HepG2 (cell line): ENCODE measurements at regions not wholly inside any gene's neighbourhood (a gene's known extent, or its start where the extent isn't known, plus 50 kb on each side); places are given as distances from the start of the nearest gene placed in this dataset.

Source experiments
- ATAC-seq: fragments of 200-7000 bp; cut with Tn5 transposase; 3 replicates; pipeline ENCODE4 v1.9.1; 2020; ENCODE audit warnings: mild to moderate bottlenecking, moderate library complexity
- BruUV-seq: library from RNA; stranded (reverse); fragments of 400-500 nt; replicated peaks from 2 replicates; lab custom pipeline; 2021; lab: Mats Ljungman, UMichigan
- CTCF ChIA-PET: fragments of 300-600 bp; formaldehyde crosslinking; extraction: SDS; loops from one replicate; lab custom pipeline; 2021; ENCODE audit warnings: low total read pairs, inconsistent platforms, low intra/inter-chr PET ratio; lab: Yijun Ruan, JAX
- POLR2A ChIA-PET: fragments of 350-600 bp; sonication (Branson Sonifier 250); formaldehyde crosslinking; loops from one replicate; lab custom pipeline; 2020; ENCODE audit warnings: antibody characterized with exemption, inconsistent platforms; lab: Yijun Ruan, JAX
- DNase-seq: peaks from one replicate; pipeline ENCODE4 v3.0.0-alpha.2; 2015; ENCODE audit warnings: low spot score
- FAIRE-seq: peaks from 3 replicates; lab custom pipeline; 2011; peaks lifted over from hg19 to GRCh38; lab: Jason Lieb, UNC
- H2AFZ ChIP-seq: one replicate; pipeline ENCODE4 v1.6.1; 2011; ENCODE audit warnings: low read length, inconsistent platforms
- H3K27ac ChIP-seq: fragments of 300-600 bp; 3 replicates; pipeline ENCODE4 v1.8.0; 2011; ENCODE audit warnings: mixed run types, mild to moderate bottlenecking, mixed read lengths, low read length, inconsistent platforms; ENCODE audit not compliant: insufficient read depth; ENCODE audit errors: extremely low read length
- H3K27me3 ChIP-seq, 2 experiments: fragments of 200-600 bp in 1 of 2; 2 replicates in 1 of 2; 3 replicates in 1 of 2; pipeline versions ENCODE4 v1.6.0 to v1.8.0; 2011; ENCODE audit warnings: low read length in 2 of 2, mild to moderate bottlenecking in 2 of 2, moderate library complexity in 2 of 2, inconsistent platforms in 1 of 2; ENCODE audit not compliant: insufficient read depth in 2 of 2, control insufficient read depth in 1 of 2
- H3K36me3 ChIP-seq, 2 experiments: fragments of 200-600 bp in 1 of 2; replicated peaks in 1 of 2; 2 replicates in 1 of 2; 3 replicates in 1 of 2; pipeline versions ENCODE4 v1.5.1 to v1.8.0; 2011; ENCODE audit warnings: low read length in 2 of 2, inconsistent platforms in 1 of 2; ENCODE audit not compliant: insufficient read depth in 2 of 2, control insufficient read depth in 1 of 2
- H3K4me1 ChIP-seq: 2 replicates; pipeline ENCODE4 v1.5.1; 2012; ENCODE audit warnings: low read length, inconsistent platforms; ENCODE audit not compliant: insufficient read depth
- H3K4me2 ChIP-seq: 2 replicates; pipeline ENCODE4 v1.6.0; 2011; ENCODE audit warnings: low read depth, low read length, inconsistent platforms
- H3K4me3 ChIP-seq, 3 experiments: fragments of 200-600 bp in 1 of 3; sonication (generic), shearing (Covaris generic) in 1 of 3; replicated peaks in 1 of 3; 2 replicates each; pipeline ENCODE4 v1.5.1; 2011 to 2016; ENCODE audit warnings: low read length in 3 of 3, inconsistent platforms in 2 of 3, low read depth in 2 of 3, mild to moderate bottlenecking in 2 of 3, control low read depth in 1 of 3, mixed read lengths in 1 of 3; ENCODE audit not compliant: insufficient read depth in 1 of 3
- H3K79me2 ChIP-seq: one replicate; pipeline ENCODE4 v1.6.1; 2011; ENCODE audit warnings: low read length, inconsistent platforms; ENCODE audit not compliant: insufficient read depth
- H3K9ac ChIP-seq: 2 replicates; pipeline ENCODE4 v1.6.0; 2011; ENCODE audit warnings: mild to moderate bottlenecking, low read depth, low read length, inconsistent platforms; ENCODE audit not compliant: insufficient read depth
- H3K9me3 ChIP-seq: 2 replicates; pipeline ENCODE4 v1.5.1; 2012; ENCODE audit warnings: mild to moderate bottlenecking, low read length
- H4K20me1 ChIP-seq: 2 replicates; pipeline ENCODE4 v1.6.0; 2011; ENCODE audit warnings: inconsistent platforms, mild to moderate bottlenecking, low read length, moderate library complexity; ENCODE audit not compliant: insufficient read depth
- PHF20 ChIP-seq: sonication (generic); formaldehyde crosslinking; IDR thresholded peaks from 2 replicates; pipeline ENCODE4 v1.5.0; 2020; ENCODE audit warnings: mild to moderate bottlenecking, missing genetic modification reagents
- RARG ChIP-seq: sonication (generic); formaldehyde crosslinking; IDR thresholded peaks from 2 replicates; pipeline ENCODE4 v1.4.0; 2020; ENCODE audit warnings: low read depth, mild to moderate bottlenecking, missing genetic modification reagents
- TCF12 ChIP-seq, 2 experiments: fragments of 450-650 bp in 1 of 2; sonication (generic) in 1 of 2; formaldehyde crosslinking in 1 of 2; IDR thresholded peaks; 2 replicates each; pipeline versions ENCODE4 v1.6.1 to v1.8.0; 2017 to 2022; ENCODE audit warnings: antibody characterized with exemption in 1 of 2, mild to moderate bottlenecking in 1 of 2, missing genetic modification reagents in 1 of 2, moderate library complexity in 1 of 2
- ZBTB44 ChIP-seq: sonication (generic); formaldehyde crosslinking; IDR thresholded peaks from 2 replicates; pipeline ENCODE4 v1.4.0; 2020; ENCODE audit warnings: missing genetic modification reagents
- ZNF136 ChIP-seq: sonication (generic); formaldehyde crosslinking; IDR thresholded peaks from 2 replicates; pipeline ENCODE4 v1.8.1; 2022; ENCODE audit warnings: low read depth, mild to moderate bottlenecking, moderate library complexity, missing genetic modification reagents
- ZNF292 ChIP-seq: sonication (generic); formaldehyde crosslinking; IDR thresholded peaks from 2 replicates; pipeline ENCODE4 v1.8.1; 2022; ENCODE audit warnings: mild to moderate bottlenecking, low read depth, missing genetic modification reagents, borderline replicate concordance
- ZNF383 ChIP-seq: sonication (generic); formaldehyde crosslinking; IDR thresholded peaks from 2 replicates; pipeline ENCODE4 v1.4.0; 2020; ENCODE audit warnings: missing genetic modification reagents, mild to moderate bottlenecking, borderline replicate concordance
- ZNF501 ChIP-seq: sonication (generic); formaldehyde crosslinking; IDR thresholded peaks from 2 replicates; pipeline ENCODE4 v1.5.1; 2020; ENCODE audit warnings: mild to moderate bottlenecking, moderate library complexity, missing genetic modification reagents
- ZNF563 ChIP-seq: sonication (generic); formaldehyde crosslinking; IDR thresholded peaks from 2 replicates; pipeline ENCODE4 v1.8.0; 2022; ENCODE audit warnings: mild to moderate bottlenecking, moderate library complexity, missing genetic modification reagents
- ZNF761 ChIP-seq: sonication (generic); formaldehyde crosslinking; conservative IDR thresholded peaks from 2 replicates; pipeline ENCODE4 v1.4.0; 2020; ENCODE audit warnings: mild to moderate bottlenecking, missing genetic modification reagents
- in situ Hi-C: cut with HindIII; loops from 2 replicates; pipeline ENCODE4 v1.10.0; 2017; ENCODE audit warnings: low pct_unique_long_range_greater_than_20kb; ENCODE audit not compliant: extremely low pct_ligation_motif_present
- intact Hi-C: fragments of 100-400 bp; cut with micrococcal nuclease; formaldehyde crosslinking; loops from one replicate; pipeline ENCODE4 v1.10.0; 2022; ENCODE audit not compliant: unreplicated experiment

- no peak for DNase-seq
- Histone ChIP-seq H2AFZ (no peak overlapping the region), H3K4me2 (no peak overlapping the region), H3K27ac (no peak overlapping the region), H3K9ac (no peak overlapping the region), H3K9me3 (peaks cover 5% of the 10 kb centered on the region; the same call in 1 of the 2 replicates), H3K79me2 (no peaks in the 10 kb centered on the region), H3K27me3 (0 out of 5 replicates have a peak, but pooled peaks cover 0 to 3% of the 10 kb centered on the region in 2 experiments), H3K4me1 (no peaks in the 10 kb centered on the region), H3K4me3 (no peak overlapping the region)
- in situ Hi-C loops: no loop called here
- ChIA-PET POLR2A (no interaction called here), CTCF (no interaction called here)
- BruUV-seq: no TSS peak
- no peak for FAIRE-seq
- intact Hi-C loops: no loop called here
- no peak for TF ChIP-seq ZNF501 (CRISPR knock-in tag)
- no peak for TF ChIP-seq PHF20 (CRISPR knock-in tag)
- no peak for TF ChIP-seq ZNF383 (CRISPR knock-in tag)
- TF ChIP-seq ZNF292: no peak
- TF ChIP-seq ZBTB44: no peak
- TF ChIP-seq ZNF761 (CRISPR knock-in tag): no peak
- TF ChIP-seq RARG (CRISPR knock-in tag): no peak
- no peak for TF ChIP-seq ZNF136 (CRISPR knock-in tag)
- TF ChIP-seq TCF12 (IDR thresholded peaks at IDR 0.05): no peak
- no peak for TF ChIP-seq TCF12 (CRISPR knock-in tag; IDR thresholded peaks at IDR 0.05)
- no peak for TF ChIP-seq ZNF563 (CRISPR knock-in tag)
- TF ChIP-seq, all 625 proteins: peak for 0
- H3K36me3 ChIP-seq: no peaks in the 10 kb centered on the region
- no peaks in the 10 kb centered on the region for H4K20me1 ChIP-seq
- ATAC-seq: no peak
Measured at GRCh38 chr9:6109571-6109970, 94.1 kb upstream of the RANBP6 start.
